ENCODE measurements at regions not wholly inside any gene's neighbourhood (a gene's known extent, or its start where the extent isn't known, plus 50 kb on each side); places are given as distances from the start of the nearest gene placed in this dataset.

- no peaks in the 10 kb centered on the region for H3K9me3 ChIP-seq (ENCODE audit: control insufficient read depth, insufficient read depth, low read length)
- TF ChIP-seq EZH2phosphoT487 (IDR thresholded peaks at IDR 0.05; ENCODE audit: borderline replicate concordance, low read length): no peak
- no peak for TF ChIP-seq CTCF (IDR thresholded peaks at IDR 0.05; ENCODE audit: low read depth, low read length, poor library complexity, severe bottlenecking)
- H3K4me3 ChIP-seq (ENCODE audit: low read length): no peak overlapping the region
- no peaks in the 10 kb centered on the region for H3K79me2 ChIP-seq (ENCODE audit: control insufficient read depth, low read length)
- H3K27ac ChIP-seq (ENCODE audit: low read depth, low read length): no peak overlapping the region
- no peak overlapping the region for H3K4me2 ChIP-seq (ENCODE audit: low read length)
- no peaks in the 10 kb centered on the region for H3K9me2 ChIP-seq (replicated peaks; ENCODE audit: control insufficient read depth, low read length)
- no peaks in the 10 kb centered on the region for H3K36me3 ChIP-seq (ENCODE audit: control insufficient read depth, low read length)
- H4K20me1 ChIP-seq (ENCODE audit: control insufficient read depth, insufficient read depth, low read depth, low read length): no peaks in the 10 kb centered on the region
- H3K27me3 ChIP-seq (ENCODE audit: control insufficient read depth, low read length): peaks cover 18% of the 10 kb centered on the region
- no peaks in the 10 kb centered on the region for H3F3A ChIP-seq (ENCODE audit: control insufficient read depth, insufficient read depth)
- H3K4me1 ChIP-seq (ENCODE audit: control insufficient read depth, low read length): no peaks in the 10 kb centered on the region
These were observed 64.2 kb upstream of the ASIP start for GRCh38 chr20:34177052-34177451.

GRCh38 chr20:34179637-34180360, 61.4 kb upstream of the ASIP start:
- Histone ChIP-seq H3K4me2 (ENCODE audit: low read length) (no peak overlapping the region), H3K9me3 (ENCODE audit: control insufficient read depth, insufficient read depth, low read length) (no peaks in the 10 kb centered on the region), H3K9me2 (replicated peaks; ENCODE audit: control insufficient read depth, low read length) (no peaks in the 10 kb centered on the region), H3K4me3 (ENCODE audit: low read length) (no peak overlapping the region), H3F3A (ENCODE audit: control insufficient read depth, insufficient read depth) (no peaks in the 10 kb centered on the region), H4K20me1 (ENCODE audit: control insufficient read depth, insufficient read depth, low read depth, low read length) (no peaks in the 10 kb centered on the region), H3K79me2 (ENCODE audit: control insufficient read depth, low read length) (no peaks in the 10 kb centered on the region), H3K36me3 (ENCODE audit: control insufficient read depth, low read length) (no peaks in the 10 kb centered on the region), H3K27me3 (ENCODE audit: control insufficient read depth, low read length) (peaks cover 19% of the 10 kb centered on the region), H3K4me1 (ENCODE audit: control insufficient read depth, low read length) (no peaks in the 10 kb centered on the region), H3K27ac (ENCODE audit: low read depth, low read length) (no peak overlapping the region)
- TF ChIP-seq EZH2phosphoT487 (IDR thresholded peaks at IDR 0.05; ENCODE audit: borderline replicate concordance, low read length) (no peak), CTCF (IDR thresholded peaks at IDR 0.05; ENCODE audit: low read depth, low read length, poor library complexity, severe bottlenecking) (no peak)

- Histone ChIP-seq H3K9me3 (ENCODE audit: control insufficient read depth, insufficient read depth, low read length) (no peaks in the 10 kb centered on the region), H3K27ac (ENCODE audit: low read depth, low read length) (no peak overlapping the region), H3K9me2 (replicated peaks; ENCODE audit: control insufficient read depth, low read length) (no peaks in the 10 kb centered on the region), H3K27me3 (ENCODE audit: control insufficient read depth, low read length) (peaks cover 20% of the 10 kb centered on the region), H3K4me2 (ENCODE audit: low read length) (no peak overlapping the region), H3K36me3 (ENCODE audit: control insufficient read depth, low read length) (no peaks in the 10 kb centered on the region), H3F3A (ENCODE audit: control insufficient read depth, insufficient read depth) (no peaks in the 10 kb centered on the region), H3K4me1 (ENCODE audit: control insufficient read depth, low read length) (no peaks in the 10 kb centered on the region), H3K4me3 (ENCODE audit: low read length) (no peak overlapping the region), H3K79me2 (ENCODE audit: control insufficient read depth, low read length) (no peaks in the 10 kb centered on the region), H4K20me1 (ENCODE audit: control insufficient read depth, insufficient read depth, low read depth, low read length) (no peaks in the 10 kb centered on the region)
- TF ChIP-seq CTCF (IDR thresholded peaks at IDR 0.05; ENCODE audit: low read depth, low read length, poor library complexity, severe bottlenecking) (no peak), EZH2phosphoT487 (IDR thresholded peaks at IDR 0.05; ENCODE audit: borderline replicate concordance, low read length) (no peak)
These were observed 60.6 kb upstream of the ASIP start for GRCh38 chr20:34180460-34181120.

Measured in DOHH2 (cell line).